Esophagus (tissue), 2 donors: ENCODE measurements at regions not wholly inside any gene's neighbourhood (a gene's known extent, or its start where the extent isn't known, plus 50 kb on each side); places are given as distances from the start of the nearest gene placed in this dataset.

ENCODE experiments used
- H3K27ac ChIP-seq, 2 donors: one replicate each; pipeline ENCODE4 v1.5.1; 2013; ENCODE audit warnings: low read depth in 2 of 2, mild to moderate bottlenecking in 2 of 2, inconsistent platforms in 1 of 2, low read length in 1 of 2, moderate library complexity in 1 of 2
- H3K27me3 ChIP-seq, 2 donors: one replicate each; pipeline ENCODE4 v1.6.1; 2013; ENCODE audit warnings: low read length in 2 of 2, control low read depth in 1 of 2, mild to moderate bottlenecking in 1 of 2; ENCODE audit not compliant: insufficient read depth in 2 of 2, control insufficient read depth in 1 of 2
- H3K36me3 ChIP-seq, 2 donors: one replicate each; pipeline ENCODE4 v1.6.1; 2013; ENCODE audit warnings: low read length in 1 of 2; ENCODE audit not compliant: control insufficient read depth in 2 of 2, insufficient read depth in 2 of 2
- H3K4me1 ChIP-seq, 2 donors: one replicate each; pipeline ENCODE4 v1.6.1; 2013; ENCODE audit warnings: low read length in 1 of 2; ENCODE audit not compliant: control insufficient read depth in 2 of 2, insufficient read depth in 2 of 2
- H3K4me3 ChIP-seq, 2 donors: one replicate each; pipeline ENCODE4 v1.5.1; 2013; ENCODE audit warnings: low read length in 2 of 2, mild to moderate bottlenecking in 2 of 2, low read depth in 1 of 2, moderate library complexity in 1 of 2
- H3K9me3 ChIP-seq, 2 donors: one replicate each; pipeline ENCODE4 v1.6.1; 2013; ENCODE audit warnings: mild to moderate bottlenecking in 2 of 2, low read depth in 1 of 2, low read length in 1 of 2, moderate library complexity in 1 of 2; ENCODE audit not compliant: control insufficient read depth in 2 of 2, insufficient read depth in 1 of 2
- WGBS, 2 donors: extraction: QIAGEN DNeasy Blood & Tissue Kit; methylation state at CpG; one replicate each; pipeline ENCODE4 v1.1.7; 2013; 5-methylcytosine and 5-hydroxymethylcytosine counted together
- donor health status: healthy with polysubstance abuse.
- donor health status: Bipolar disorder and iron deficiency.

DNA sequence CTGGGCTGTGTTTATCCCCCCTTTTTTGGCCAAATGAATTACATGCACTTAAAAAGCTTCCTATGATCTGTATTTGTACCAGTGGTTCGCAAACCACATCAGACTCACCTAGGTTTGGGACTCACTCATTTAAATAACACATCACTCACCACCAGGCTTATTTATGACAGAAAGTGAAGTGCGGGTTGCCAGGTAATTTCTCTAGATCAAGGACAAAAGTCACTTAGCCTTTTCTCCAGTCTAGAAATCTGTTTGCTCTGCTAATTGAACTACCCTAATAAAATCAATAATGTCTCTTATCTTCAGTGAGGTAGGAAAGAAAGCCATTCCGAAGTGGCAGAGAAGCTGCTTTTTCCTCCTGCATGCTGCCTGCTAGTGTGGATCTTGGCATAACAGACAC lies 88.1 kb upstream of the SLC8A1 start:
- Histone ChIP-seq H3K9me3 (no peaks in the 10 kb centered on the region), H3K27ac (no peak overlapping the region), H3K4me1 (no peaks in the 10 kb centered on the region), H3K27me3 (no peaks in the 10 kb centered on the region), H3K36me3 (no peaks in the 10 kb centered on the region), H3K4me3 (no peak overlapping the region)
- 73 to 84% methylated on average over 3 of the region's 3 CpGs for WGBS, 2 donors

DNA sequence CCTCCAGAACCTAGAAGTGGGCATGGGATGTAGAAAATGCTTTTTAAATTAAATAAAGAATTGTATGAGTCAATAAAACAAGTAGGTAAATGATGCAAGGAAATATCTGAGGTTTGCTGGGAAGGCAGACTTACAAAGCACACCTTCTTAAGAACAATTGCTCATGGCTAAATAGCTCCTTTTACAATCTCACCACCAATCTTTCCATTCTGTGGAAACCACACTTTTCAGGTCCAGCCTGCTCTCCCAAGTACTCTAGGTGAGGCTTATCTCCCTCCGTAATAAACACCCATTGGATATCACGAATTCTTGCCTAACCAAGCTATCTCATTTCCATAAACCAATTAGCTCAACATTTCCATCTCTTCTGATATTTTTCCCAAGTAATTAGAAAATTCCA lies 91.5 kb upstream of the SLC8A1 start:
- no peaks in the 10 kb centered on the region for H3K4me1 ChIP-seq
- no peak overlapping the region for H3K4me3 ChIP-seq
- H3K9me3 ChIP-seq = no peaks in the 10 kb centered on the region
- WGBS, 2 donors = 82 to 92% methylated on average over 2 of the region's 2 CpGs
- H3K27ac ChIP-seq = no peak overlapping the region
- H3K36me3 ChIP-seq = no peaks in the 10 kb centered on the region
- no peaks in the 10 kb centered on the region for H3K27me3 ChIP-seq

DNA sequence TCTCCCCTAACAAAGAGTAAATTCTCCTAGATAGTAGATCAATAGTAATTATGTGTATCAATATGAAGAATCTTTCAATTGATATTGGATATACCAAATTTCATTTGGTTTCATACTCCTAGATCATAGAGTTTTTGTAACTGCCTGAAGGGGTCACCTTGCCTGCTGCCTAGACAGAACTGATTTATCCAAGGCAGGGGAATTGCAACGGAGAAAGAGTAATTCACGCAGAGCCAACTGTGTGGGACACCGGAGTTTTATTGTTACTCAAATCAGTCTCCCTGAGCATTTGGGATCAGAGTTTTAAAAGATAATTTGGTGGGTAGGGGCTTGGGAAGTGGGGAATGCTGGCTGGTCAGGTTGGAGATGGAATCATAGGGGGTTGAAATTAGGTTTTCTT lies 92.2 kb upstream of the SLC8A1 start:
- Histone ChIP-seq H3K9me3 (no peaks in the 10 kb centered on the region), H3K4me1 (no peaks in the 10 kb centered on the region), H3K36me3 (no peaks in the 10 kb centered on the region), H3K27ac (no peak overlapping the region), H3K4me3 (no peak overlapping the region), H3K27me3 (no peaks in the 10 kb centered on the region)
- WGBS, 2 donors = 95 to 97% methylated on average over 3 of the region's 3 CpGs

DNA sequence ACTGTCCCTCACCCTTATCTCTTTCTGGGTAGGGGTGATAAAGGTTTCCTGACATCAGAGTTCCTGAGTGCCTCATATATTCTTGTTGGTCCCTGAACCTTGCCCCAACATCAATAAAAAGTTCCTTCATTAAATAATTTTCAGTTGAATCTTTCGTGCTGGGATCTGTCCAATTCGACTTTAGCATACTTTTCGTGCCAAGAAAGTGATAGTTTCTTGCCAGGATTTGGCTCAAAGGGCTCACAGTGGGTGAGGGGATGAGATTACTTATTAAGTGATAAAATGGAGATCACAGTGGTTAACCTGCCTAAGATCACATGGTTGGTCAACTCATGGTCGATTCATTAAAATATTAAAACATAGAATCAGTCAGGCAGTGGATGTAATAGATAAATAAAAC lies 93.8 kb upstream of the SLC8A1 start:
- Histone ChIP-seq H3K4me1 (no peaks in the 10 kb centered on the region), H3K9me3 (no peaks in the 10 kb centered on the region), H3K36me3 (no peaks in the 10 kb centered on the region), H3K4me3 (no peak overlapping the region), H3K27me3 (no peaks in the 10 kb centered on the region), H3K27ac (no peak overlapping the region)
- 73 to 88% methylated on average over 4 of the region's 4 CpGs for WGBS, 2 donors

DNA sequence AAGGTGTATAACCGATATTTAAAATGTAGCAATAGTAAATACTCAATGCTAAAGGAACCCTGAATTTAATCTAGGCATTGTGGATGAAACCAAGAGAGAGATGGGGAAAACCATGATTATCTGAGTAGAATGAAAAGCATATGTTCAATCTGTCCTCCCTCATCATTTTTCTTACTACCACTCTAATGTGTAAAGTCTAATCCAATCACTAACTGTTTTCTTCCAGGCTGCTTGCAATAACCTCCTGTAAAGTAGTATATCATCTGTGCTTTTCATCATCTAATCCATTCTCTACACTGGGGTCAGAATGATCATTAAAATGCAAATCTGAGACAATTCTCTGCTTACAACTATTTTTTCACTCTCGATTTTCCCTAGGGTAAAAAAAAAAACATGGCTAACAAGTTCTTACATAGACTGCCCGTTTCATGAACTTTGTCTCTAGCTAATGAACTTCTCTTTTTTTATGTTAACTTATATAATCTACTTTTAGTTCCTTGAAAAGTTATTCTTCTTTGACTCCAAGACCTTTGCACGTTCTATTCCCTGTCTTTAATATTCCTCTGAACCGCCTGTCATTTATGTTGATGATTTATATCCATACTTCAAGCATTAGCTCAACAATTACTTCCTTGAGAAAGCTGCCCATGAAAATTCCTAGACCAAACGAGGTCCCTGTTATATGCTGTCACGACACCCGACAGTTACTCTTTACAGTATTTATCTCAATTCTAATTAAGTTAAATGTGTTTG lies 94.7 kb upstream of the SLC8A1 start:
- Histone ChIP-seq H3K36me3 (no peaks in the 10 kb centered on the region), H3K27me3 (no peaks in the 10 kb centered on the region), H3K4me1 (no peaks in the 10 kb centered on the region), H3K9me3 (no peaks in the 10 kb centered on the region), H3K27ac (no peak overlapping the region), H3K4me3 (no peak overlapping the region)
- WGBS, 2 donors = 62 to 70% methylated on average over 8 of the region's 8 CpGs

DNA sequence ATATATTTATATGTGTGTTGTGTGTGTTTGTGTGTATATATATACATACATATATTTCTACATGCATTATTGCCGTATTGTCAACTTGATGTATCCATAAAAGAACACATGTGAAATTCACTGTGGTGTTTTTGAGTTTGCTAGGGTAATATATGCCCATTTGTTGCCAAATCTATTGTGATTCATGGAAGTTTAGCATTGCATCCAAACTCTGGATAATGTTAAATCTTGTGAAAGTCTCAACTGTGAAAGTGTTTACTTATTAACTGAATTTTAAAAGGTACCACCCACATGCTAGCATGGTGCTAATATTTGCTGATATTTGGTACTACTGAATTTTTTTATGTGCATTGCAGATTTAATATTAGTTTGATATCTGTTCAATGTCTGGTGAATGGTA lies 96.6 kb upstream of the SLC8A1 start:
- H3K27me3 ChIP-seq = no peaks in the 10 kb centered on the region
- H3K36me3 ChIP-seq = no peaks in the 10 kb centered on the region
- 89 to 95% methylated on average over 1 of the region's 1 CpG for WGBS, 2 donors
- no peaks in the 10 kb centered on the region for H3K9me3 ChIP-seq
- no peaks in the 10 kb centered on the region for H3K4me1 ChIP-seq
- no peak overlapping the region for H3K27ac ChIP-seq
- no peak overlapping the region for H3K4me3 ChIP-seq

DNA sequence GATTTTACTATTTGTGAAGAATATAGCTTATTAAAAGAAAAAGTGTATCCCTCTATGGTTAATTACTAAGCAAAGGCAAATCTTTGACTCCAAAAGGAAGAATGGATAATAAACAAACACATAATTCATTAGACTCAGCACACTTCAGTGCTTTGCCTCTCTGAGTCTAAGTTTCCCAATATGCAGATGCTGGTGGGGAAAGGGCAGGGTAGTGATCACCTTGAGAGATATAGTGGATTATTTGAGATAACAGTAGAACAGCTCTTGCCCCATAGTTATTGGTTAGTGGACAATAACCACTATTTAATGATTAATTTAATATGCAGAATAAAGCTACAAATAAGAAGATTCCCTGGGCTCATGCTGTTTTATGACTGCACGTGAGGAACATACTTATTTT lies 98.2 kb upstream of the SLC8A1 start:
- H3K4me3 ChIP-seq = no peak overlapping the region
- H3K4me1 ChIP-seq = no peaks in the 10 kb centered on the region
- no peaks in the 10 kb centered on the region for H3K36me3 ChIP-seq
- no peak overlapping the region for H3K27ac ChIP-seq
- no peaks in the 10 kb centered on the region for H3K9me3 ChIP-seq
- WGBS, 2 donors = 59 to 63% methylated on average over 1 of the region's 1 CpG
- H3K27me3 ChIP-seq = no peaks in the 10 kb centered on the region

DNA sequence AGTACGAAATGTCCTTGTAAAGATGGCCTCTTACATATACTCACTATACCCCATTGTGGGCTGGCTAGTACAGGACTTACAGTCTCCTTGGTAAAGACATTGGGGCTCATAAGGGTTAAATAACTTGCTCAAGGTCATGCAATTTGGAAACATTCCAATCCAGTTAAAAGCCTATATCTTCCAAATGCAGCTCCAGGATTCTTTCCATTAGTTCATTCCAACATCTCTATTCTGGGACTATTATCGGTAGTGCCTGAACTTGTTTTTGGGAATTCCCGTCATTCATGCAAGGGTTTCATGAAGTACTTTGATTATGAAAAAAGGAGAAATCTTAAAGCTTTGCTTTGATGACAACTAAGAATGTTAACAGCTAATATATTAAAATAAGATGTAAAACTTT lies 99.2 kb upstream of the SLC8A1 start:
- Histone ChIP-seq H3K4me1 (no peaks in the 10 kb centered on the region), H3K27ac (no peak overlapping the region), H3K36me3 (no peaks in the 10 kb centered on the region), H3K4me3 (no peak overlapping the region), H3K27me3 (no peaks in the 10 kb centered on the region), H3K9me3 (no peaks in the 10 kb centered on the region)
- 68 to 75% methylated on average over 3 of the region's 3 CpGs for WGBS, 2 donors

DNA sequence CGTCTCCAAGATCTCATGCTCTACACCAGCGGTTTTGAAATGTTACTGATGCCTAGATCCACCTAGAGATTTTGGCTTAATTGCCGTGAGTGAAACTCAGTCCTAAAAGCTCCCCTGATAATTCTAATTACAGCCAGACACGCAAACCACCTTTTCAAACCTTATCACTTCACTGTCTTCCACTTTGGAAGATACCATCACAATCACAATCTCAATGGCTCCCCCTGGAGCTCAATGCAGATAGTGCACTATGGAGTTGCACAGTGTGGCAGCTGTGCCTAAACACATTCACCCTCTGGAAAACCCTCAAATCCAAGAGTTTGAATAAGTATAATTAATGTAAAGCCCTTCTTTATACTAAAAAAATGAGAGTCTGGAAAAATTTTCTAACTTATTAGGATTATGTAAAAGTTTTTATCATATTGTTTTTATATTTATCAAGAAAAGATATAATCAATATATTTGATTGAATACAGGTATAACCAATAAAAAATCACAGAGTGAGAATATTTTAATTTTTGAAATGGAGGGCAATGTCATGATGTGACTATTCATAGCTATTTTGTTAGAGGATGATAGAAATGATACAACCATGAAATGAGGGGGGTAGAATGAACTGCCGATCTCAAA lies 102.9 kb upstream of the SLC8A1 start:
- H3K36me3 ChIP-seq = no peaks in the 10 kb centered on the region
- H3K4me1 ChIP-seq = no peaks in the 10 kb centered on the region
- WGBS, 2 donors = 60 to 61% methylated on average over 5 of the region's 5 CpGs
- H3K27me3 ChIP-seq = no peaks in the 10 kb centered on the region
- no peaks in the 10 kb centered on the region for H3K9me3 ChIP-seq
- no peak overlapping the region for H3K4me3 ChIP-seq
- H3K27ac ChIP-seq = no peak overlapping the region

DNA sequence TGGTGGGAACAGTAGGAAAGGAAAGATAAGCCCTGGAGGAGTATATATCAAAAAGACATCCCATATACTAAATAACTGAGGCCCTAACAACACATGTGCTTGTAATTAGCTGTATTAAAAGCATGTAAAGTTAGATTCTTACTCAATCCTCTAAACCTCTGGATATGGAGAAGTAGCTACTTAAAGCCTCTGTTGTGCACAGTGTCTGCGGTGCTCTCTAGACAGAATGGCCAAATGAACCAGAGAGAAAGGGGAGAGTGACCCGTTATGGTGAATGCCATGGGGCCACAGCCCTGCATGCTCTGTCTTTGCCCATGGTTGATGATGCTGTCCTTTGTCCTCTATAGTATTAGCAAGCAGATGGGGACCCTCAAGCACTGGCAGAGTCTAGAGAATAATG lies 104.4 kb upstream of the SLC8A1 start:
- Histone ChIP-seq H3K4me1 (no peaks in the 10 kb centered on the region), H3K27ac (no peak overlapping the region), H3K4me3 (no peak overlapping the region), H3K27me3 (no peaks in the 10 kb centered on the region), H3K36me3 (no peaks in the 10 kb centered on the region), H3K9me3 (no peaks in the 10 kb centered on the region)
- 47% methylated on average over 2 of the region's 2 CpGs for WGBS, 2 donors
